Neural cell (in vitro differentiated cells): ENCODE measurements at regions not wholly inside any gene's neighbourhood (a gene's known extent, or its start where the extent isn't known, plus 50 kb on each side); places are given as distances from the start of the nearest gene placed in this dataset.

Experiments used
- CTCF ChIP-seq: fragments of 450-650 bp; IDR thresholded peaks from 2 replicates; pipeline ENCODE4 v1.5.1; 2014; ENCODE audit warnings: antibody characterized with exemption, mild to moderate bottlenecking, moderate library complexity; ENCODE audit not compliant: poor library complexity, severe bottlenecking
- EZH2 ChIP-seq: fragments of 200-600, 300-800 bp; shearing (Covaris generic), sonication (generic); IDR thresholded peaks from 2 replicates; pipeline ENCODE4 v1.6.1; 2014; ENCODE audit warnings: antibody characterized with exemption, low read length, borderline replicate concordance, mild to moderate bottlenecking; ENCODE audit not compliant: insufficient read depth, poor library complexity, severe bottlenecking
- MXI1 ChIP-seq: fragments of 450-650 bp; conservative IDR thresholded peaks from 2 replicates; pipeline ENCODE4 v1.6.1; 2014; ENCODE audit warnings: antibody characterized with exemption, mild to moderate bottlenecking; ENCODE audit not compliant: poor library complexity, severe bottlenecking

- no peak for TF ChIP-seq EZH2
- TF ChIP-seq CTCF, result no peak
- no peak for TF ChIP-seq MXI1
Measured at GRCh38 chr7:46942574-46942973, 639.3 kb downstream of the TNS3 start.
